DOHH2 (cell line): ENCODE measurements at regions not wholly inside any gene's neighbourhood (a gene's known extent, or its start where the extent isn't known, plus 50 kb on each side); places are given as distances from the start of the nearest gene placed in this dataset.

ENCODE experiments used
- CTCF ChIP-seq: fragments of 200-600 bp; sonication (generic); IDR thresholded peaks from one replicate; pipeline ENCODE4 v1.5.1; 2014; ENCODE audit warnings: antibody characterized with exemption, mild to moderate bottlenecking, low read depth, low read length; ENCODE audit not compliant: poor library complexity, severe bottlenecking
- EZH2phosphoT487 ChIP-seq: fragments of 200-600 bp; sonication (generic); IDR thresholded peaks from 2 replicates; pipeline ENCODE4 v1.6.1; 2017; ENCODE audit warnings: borderline replicate concordance, mild to moderate bottlenecking, antibody characterized with exemption, low read length, moderate library complexity, mixed read lengths

GRCh38 chr7:25436413-25436812, 208.1 kb upstream of the NPVF start:
- TF ChIP-seq CTCF: no peak
- TF ChIP-seq EZH2phosphoT487: no peak
